ENCODE measurements at regions not wholly inside any gene's neighbourhood (a gene's known extent, or its start where the extent isn't known, plus 50 kb on each side); places are given as distances from the start of the nearest gene placed in this dataset.

DNA sequence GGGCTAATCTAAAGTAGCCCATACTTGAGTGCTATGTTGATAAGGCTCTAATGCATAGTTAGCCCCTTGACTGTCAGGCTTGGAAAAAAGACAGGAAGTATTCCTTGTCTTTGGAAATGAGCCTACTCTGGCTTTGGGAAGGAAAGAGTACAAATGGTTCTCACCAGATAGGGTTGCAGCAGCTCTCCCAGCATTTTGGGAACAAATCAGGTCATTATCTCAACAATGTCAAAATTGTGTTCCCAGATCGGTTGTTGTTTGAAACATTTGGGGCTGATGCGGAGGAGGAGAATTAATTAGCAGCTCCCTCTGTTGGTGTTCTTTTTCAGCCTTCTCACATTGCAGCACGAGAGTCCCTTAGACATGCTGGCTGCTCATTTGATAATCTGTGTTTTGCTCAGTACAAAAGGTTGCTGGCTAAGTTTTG, 294.7 kb upstream of the DMRT1 start:
- TF ChIP-seq, protein P1, sequence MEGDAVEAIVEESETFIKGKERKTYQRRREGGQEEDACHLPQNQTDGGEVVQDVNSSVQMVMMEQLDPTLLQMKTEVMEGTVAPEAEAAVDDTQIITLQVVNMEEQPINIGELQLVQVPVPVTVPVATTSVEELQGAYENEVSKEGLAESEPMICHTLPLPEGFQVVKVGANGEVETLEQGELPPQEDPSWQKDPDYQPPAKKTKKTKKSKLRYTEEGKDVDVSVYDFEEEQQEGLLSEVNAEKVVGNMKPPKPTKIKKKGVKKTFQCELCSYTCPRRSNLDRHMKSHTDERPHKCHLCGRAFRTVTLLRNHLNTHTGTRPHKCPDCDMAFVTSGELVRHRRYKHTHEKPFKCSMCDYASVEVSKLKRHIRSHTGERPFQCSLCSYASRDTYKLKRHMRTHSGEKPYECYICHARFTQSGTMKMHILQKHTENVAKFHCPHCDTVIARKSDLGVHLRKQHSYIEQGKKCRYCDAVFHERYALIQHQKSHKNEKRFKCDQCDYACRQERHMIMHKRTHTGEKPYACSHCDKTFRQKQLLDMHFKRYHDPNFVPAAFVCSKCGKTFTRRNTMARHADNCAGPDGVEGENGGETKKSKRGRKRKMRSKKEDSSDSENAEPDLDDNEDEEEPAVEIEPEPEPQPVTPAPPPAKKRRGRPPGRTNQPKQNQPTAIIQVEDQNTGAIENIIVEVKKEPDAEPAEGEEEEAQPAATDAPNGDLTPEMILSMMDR (IDR thresholded peaks at IDR 0.05; ENCODE audit: low read depth, low read length, missing control alignments), result peak; percentile 22
- DNase-seq (ENCODE audit: extremely low read depth, low read depth), result no peak
- H3K4me3 ChIP-seq (replicated peaks; ENCODE audit: low read depth, low read length), result no peak overlapping the region

GRCh38 chr9:547314-547713, 294.2 kb upstream of the DMRT1 start:
- TF ChIP-seq, protein P1 (IDR thresholded peaks at IDR 0.05; ENCODE audit: low read depth, low read length, missing control alignments), result no peak
- H3K4me3 ChIP-seq (replicated peaks; ENCODE audit: low read depth, low read length), result no peak overlapping the region
- DNase-seq (ENCODE audit: extremely low read depth, low read depth), result no peak

DNA sequence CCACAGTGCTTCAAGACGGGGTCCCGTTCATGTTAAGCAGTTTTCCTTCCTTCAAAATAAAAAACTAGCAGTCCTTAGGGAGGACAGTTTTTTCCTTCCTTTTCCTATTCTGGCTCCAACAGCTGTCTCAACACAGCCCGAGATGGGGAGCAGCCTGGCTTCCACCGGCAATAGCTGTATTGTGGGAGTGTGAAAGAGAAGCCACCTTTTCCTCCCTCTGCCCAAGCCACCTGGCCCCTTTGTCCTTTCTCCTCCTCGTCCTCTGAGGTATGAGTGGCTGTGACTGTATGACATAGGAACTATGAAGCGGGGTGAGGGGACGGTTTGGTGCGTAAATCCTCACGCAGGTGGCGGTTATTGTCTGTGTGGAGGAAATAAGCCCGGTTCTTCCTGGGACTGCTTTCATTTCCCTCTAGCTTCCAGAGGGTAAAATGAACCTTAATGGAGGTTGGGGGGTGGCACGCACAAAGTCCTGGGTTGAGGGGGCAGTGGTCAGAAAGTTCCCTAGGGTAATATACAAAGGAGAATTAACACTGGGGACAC, 292.0 kb upstream of the DMRT1 start:
- TF ChIP-seq, protein P1 (IDR thresholded peaks at IDR 0.05; ENCODE audit: low read depth, low read length, missing control alignments), result no peak
- no peak for DNase-seq (ENCODE audit: extremely low read depth, low read depth)
- no peak overlapping the region for H3K4me3 ChIP-seq (replicated peaks; ENCODE audit: low read depth, low read length)

- no peak overlapping the region for H3K4me3 ChIP-seq (replicated peaks; ENCODE audit: low read depth, low read length)
- TF ChIP-seq, protein P1 (IDR thresholded peaks at IDR 0.05; ENCODE audit: low read depth, low read length, missing control alignments), result no peak
- no peak for DNase-seq (ENCODE audit: extremely low read depth, low read depth)
These were observed 291.2 kb upstream of the DMRT1 start for GRCh38 chr9:550333-550732.

DNA sequence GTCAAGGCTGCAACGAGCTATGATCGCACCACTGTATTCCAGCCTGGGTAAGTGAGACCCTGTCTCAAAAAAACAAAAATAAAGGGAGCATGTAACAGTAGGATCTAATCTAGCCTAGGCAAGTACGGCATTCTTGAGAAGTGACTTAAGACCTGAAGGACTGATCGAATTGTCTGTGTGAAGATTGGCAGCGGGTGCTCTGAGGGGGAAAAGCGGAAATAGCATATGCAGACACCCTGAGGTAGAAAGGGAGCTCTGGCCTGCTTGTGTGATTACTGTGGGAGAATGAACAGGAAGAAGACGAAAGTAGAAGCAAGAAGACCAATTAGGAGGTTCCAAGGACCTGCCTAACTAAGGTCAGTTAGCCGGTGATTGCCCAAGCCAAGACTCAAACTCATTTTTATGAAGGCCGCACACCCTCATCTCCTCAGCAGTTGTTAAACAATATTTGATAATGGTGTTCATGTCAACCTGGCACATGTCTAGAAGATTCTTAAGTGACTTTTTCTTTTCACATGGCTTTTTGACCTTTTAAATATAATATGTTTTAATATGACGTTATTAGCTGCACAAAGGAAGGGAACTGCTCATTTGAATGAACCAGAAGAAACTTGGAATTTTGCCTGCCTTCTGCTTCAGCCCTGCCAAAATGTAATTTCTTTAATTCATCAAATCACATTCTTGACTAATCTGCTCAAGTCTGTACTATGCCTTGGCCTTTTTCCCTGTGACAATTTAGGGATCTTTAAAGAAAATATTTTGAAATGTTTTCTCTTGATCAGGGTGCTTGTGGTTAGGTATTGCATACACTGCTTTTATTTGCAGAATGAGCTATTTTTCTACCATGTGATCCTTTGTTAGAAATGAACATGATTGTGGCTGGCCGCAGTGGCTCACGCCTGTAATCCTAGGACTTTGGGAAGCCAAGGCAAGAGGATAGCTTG, 289.2 kb upstream of the DMRT1 start:
- no peak for DNase-seq (ENCODE audit: extremely low read depth, low read depth)
- TF ChIP-seq, protein P1 (IDR thresholded peaks at IDR 0.05; ENCODE audit: low read depth, low read length, missing control alignments), result no peak
- no peak overlapping the region for H3K4me3 ChIP-seq (replicated peaks; ENCODE audit: low read depth, low read length)

DNA sequence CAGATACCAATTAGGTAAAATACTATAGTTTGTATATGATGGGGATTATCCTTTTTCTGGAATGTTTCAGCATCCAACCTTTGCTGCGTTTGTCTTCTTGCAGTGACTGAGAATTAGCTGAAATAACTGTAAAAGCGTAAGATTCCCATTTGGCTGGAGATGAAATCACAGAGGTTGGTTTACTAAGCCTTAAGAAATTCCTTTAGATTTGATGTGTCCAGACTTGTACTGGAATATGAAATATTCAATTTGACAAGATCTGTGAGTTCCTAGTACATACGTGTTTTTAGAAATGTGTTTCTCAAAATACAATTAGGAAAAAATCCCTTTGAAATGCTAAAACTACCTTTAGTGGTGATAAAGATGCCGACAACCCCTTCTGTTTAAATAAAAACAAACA, 286.0 kb upstream of the DMRT1 start:
- TF ChIP-seq, protein P1 (IDR thresholded peaks at IDR 0.05; ENCODE audit: low read depth, low read length, missing control alignments), result no peak
- DNase-seq (ENCODE audit: extremely low read depth, low read depth), result no peak

More for the DNA sequence above, 286.0 kb upstream of the DMRT1 start:
- no peak overlapping the region for H3K4me3 ChIP-seq (replicated peaks; ENCODE audit: low read depth, low read length)
